Effector memory CD8-positive, alpha-beta T cell (primary cell): ENCODE measurements at regions not wholly inside any gene's neighbourhood (a gene's known extent, or its start where the extent isn't known, plus 50 kb on each side); places are given as distances from the start of the nearest gene placed in this dataset.

Experiments used
- ATAC-seq: fragments of 150-1000 bp; cut with Tn5 transposase; replicated peaks from 2 replicates; pipeline ENCODE4 v1.10.0; 2021; ENCODE audit warnings: mild to moderate bottlenecking, moderate library complexity
- DNase-seq, 3 experiments: peaks; one replicate each; pipeline ENCODE4 v3.0.0; 2021
- H3K27ac Mint-ChIP-seq, 2 donors: one replicate each; pipeline ENCODE4 v1.8.0; 2022; ENCODE audit warnings: mild to moderate bottlenecking in 2 of 2, mixed read lengths in 2 of 2, moderate library complexity in 2 of 2
- H3K27me3 Mint-ChIP-seq, 2 donors: one replicate each; pipeline ENCODE4 v1.8.0; 2022; ENCODE audit warnings: mixed read lengths in 2 of 2
- H3K36me3 Mint-ChIP-seq: one replicate; pipeline ENCODE4 v1.8.0; 2022; ENCODE audit warnings: mild to moderate bottlenecking, moderate library complexity, mixed read lengths; ENCODE audit not compliant: insufficient read depth
- H3K4me1 Mint-ChIP-seq, 2 donors: one replicate each; pipeline ENCODE4 v1.8.0; 2022; ENCODE audit warnings: low read depth in 2 of 2, mixed read lengths in 2 of 2
- H3K4me3 Mint-ChIP-seq, 2 donors: one replicate each; pipeline ENCODE4 v1.8.0; 2022; ENCODE audit warnings: mild to moderate bottlenecking in 2 of 2, mixed read lengths in 2 of 2, moderate library complexity in 2 of 2
- H3K9me3 Mint-ChIP-seq, 2 donors: one replicate each; pipeline ENCODE4 v1.8.0; 2022; ENCODE audit warnings: mixed read lengths in 2 of 2

GRCh38 chr2:145824384-145824783, 1304.5 kb upstream of the ZEB2 start:
- no peak overlapping the region for H3K4me3 Mint-ChIP-seq
- peaks cover 0 to 9% of the 10 kb centered on the region in 2 donors for H3K27me3 Mint-ChIP-seq
- no peaks in the 10 kb centered on the region for H3K4me1 Mint-ChIP-seq
- H3K9me3 Mint-ChIP-seq, result peaks cover 0 to 4% of the 10 kb centered on the region in 2 donors
- H3K36me3 Mint-ChIP-seq, result no peaks in the 10 kb centered on the region
- no peak overlapping the region for H3K27ac Mint-ChIP-seq
- no peak for DNase-seq
- ATAC-seq, result no peak

GRCh38 chr2:145822892-145823534, 1303.1 kb upstream of the ZEB2 start:
- H3K36me3 Mint-ChIP-seq, result no peaks in the 10 kb centered on the region

GRCh38 chr2:145820651-145821050, 1300.7 kb upstream of the ZEB2 start:
- DNase-seq (no peak), ATAC-seq (no peak)
- Mint-ChIP-seq H3K4me1 (no peaks in the 10 kb centered on the region), H3K27me3 (peaks cover 0 to 9% of the 10 kb centered on the region in 2 donors), H3K4me3 (no peak overlapping the region), H3K27ac (no peak overlapping the region), H3K9me3 (no peaks in the 10 kb centered on the region), H3K36me3 (no peaks in the 10 kb centered on the region)

More at GRCh38 chr2:145822892-145823534, 1303.1 kb upstream of the ZEB2 start:
- Mint-ChIP-seq H3K4me3 (no peak overlapping the region), H3K9me3 (peaks cover 0 to 2% of the 10 kb centered on the region in 2 donors), H3K27ac (no peak overlapping the region), H3K4me1 (no peaks in the 10 kb centered on the region), H3K27me3 (peaks cover 0 to 9% of the 10 kb centered on the region in 2 donors)
- ATAC-seq (no peak), DNase-seq (no peak)

GRCh38 chr2:145818890-145819504, 1299.1 kb upstream of the ZEB2 start:
- peaks cover 0 to 9% of the 10 kb centered on the region in 2 donors for H3K27me3 Mint-ChIP-seq
- no peaks in the 10 kb centered on the region for H3K36me3 Mint-ChIP-seq

GRCh38 chr2:145815933-145816332, 1296.0 kb upstream of the ZEB2 start:
- H3K9me3 Mint-ChIP-seq, result no peaks in the 10 kb centered on the region
- DNase-seq, result no peak
- no peaks in the 10 kb centered on the region for H3K27me3 Mint-ChIP-seq
- H3K4me3 Mint-ChIP-seq, result no peak overlapping the region
- H3K36me3 Mint-ChIP-seq, result no peaks in the 10 kb centered on the region
- no peak overlapping the region for H3K27ac Mint-ChIP-seq
- ATAC-seq, result no peak
- H3K4me1 Mint-ChIP-seq, result no peaks in the 10 kb centered on the region

More at GRCh38 chr2:145818890-145819504, 1299.1 kb upstream of the ZEB2 start:
- H3K4me1 Mint-ChIP-seq, result no peaks in the 10 kb centered on the region
- H3K9me3 Mint-ChIP-seq, result no peaks in the 10 kb centered on the region
- H3K4me3 Mint-ChIP-seq, result no peak overlapping the region
- H3K27ac Mint-ChIP-seq, result no peak overlapping the region
- ATAC-seq (no peak), DNase-seq (no peak)

GRCh38 chr2:145813481-145813880, 1293.6 kb upstream of the ZEB2 start:
- Mint-ChIP-seq H3K9me3 (no peaks in the 10 kb centered on the region), H3K4me3 (no peak overlapping the region)

GRCh38 chr2:145812165-145812554, 1292.2 kb upstream of the ZEB2 start:
- no peak for DNase-seq
- ATAC-seq, result no peak
- Mint-ChIP-seq H3K36me3 (no peaks in the 10 kb centered on the region), H3K27ac (no peak overlapping the region), H3K4me1 (no peaks in the 10 kb centered on the region), H3K4me3 (no peak overlapping the region), H3K27me3 (no peaks in the 10 kb centered on the region), H3K9me3 (no peaks in the 10 kb centered on the region)

More at GRCh38 chr2:145813481-145813880, 1293.6 kb upstream of the ZEB2 start:
- no peaks in the 10 kb centered on the region for H3K4me1 Mint-ChIP-seq
- no peaks in the 10 kb centered on the region for H3K36me3 Mint-ChIP-seq
- DNase-seq, result no peak
- no peaks in the 10 kb centered on the region for H3K27me3 Mint-ChIP-seq
- no peak for ATAC-seq
- no peak overlapping the region for H3K27ac Mint-ChIP-seq

GRCh38 chr2:145811276-145812164, 1291.6 kb upstream of the ZEB2 start:
- Mint-ChIP-seq H3K4me1 (no peaks in the 10 kb centered on the region), H3K27ac (no peak overlapping the region), H3K27me3 (no peaks in the 10 kb centered on the region), H3K4me3 (no peak overlapping the region), H3K9me3 (no peaks in the 10 kb centered on the region), H3K36me3 (no peaks in the 10 kb centered on the region)
- ATAC-seq, result no peak
- DNase-seq, result no peak

- DNase-seq (no peak), ATAC-seq (no peak)
- Mint-ChIP-seq H3K4me3 (no peak overlapping the region), H3K27ac (no peak overlapping the region), H3K9me3 (no peaks in the 10 kb centered on the region), H3K36me3 (no peaks in the 10 kb centered on the region), H3K4me1 (no peaks in the 10 kb centered on the region), H3K27me3 (no peaks in the 10 kb centered on the region)
Observed at GRCh38 chr2:145807968-145808367, 1288.0 kb upstream of the ZEB2 start.

- H3K4me1 Mint-ChIP-seq, result no peaks in the 10 kb centered on the region
- H3K4me3 Mint-ChIP-seq, result no peak overlapping the region
- no peak for ATAC-seq
- no peak overlapping the region for H3K27ac Mint-ChIP-seq
- no peaks in the 10 kb centered on the region for H3K9me3 Mint-ChIP-seq
- DNase-seq, result no peak
- H3K27me3 Mint-ChIP-seq, result no peaks in the 10 kb centered on the region
- H3K36me3 Mint-ChIP-seq, result no peaks in the 10 kb centered on the region
Observed at GRCh38 chr2:145807554-145807953, 1287.6 kb upstream of the ZEB2 start.

- DNase-seq (no peak), ATAC-seq (no peak)
- Mint-ChIP-seq H3K4me3 (no peak overlapping the region), H3K27ac (no peak overlapping the region), H3K4me1 (no peaks in the 10 kb centered on the region), H3K9me3 (no peaks in the 10 kb centered on the region), H3K36me3 (no peaks in the 10 kb centered on the region), H3K27me3 (no peaks in the 10 kb centered on the region)
Observed at GRCh38 chr2:145806546-145806945, 1286.6 kb upstream of the ZEB2 start.

- H3K36me3 Mint-ChIP-seq, result no peaks in the 10 kb centered on the region
- DNase-seq (no peak), ATAC-seq (no peak)
- H3K4me1 Mint-ChIP-seq, result no peaks in the 10 kb centered on the region
- H3K27ac Mint-ChIP-seq, result no peak overlapping the region
- H3K9me3 Mint-ChIP-seq, result peaks cover 0 to 2% of the 10 kb centered on the region in 2 donors
- no peak overlapping the region for H3K4me3 Mint-ChIP-seq
- H3K27me3 Mint-ChIP-seq, result no peaks in the 10 kb centered on the region
Observed at GRCh38 chr2:145802133-145802532, 1282.2 kb upstream of the ZEB2 start.

- no peaks in the 10 kb centered on the region for H3K36me3 Mint-ChIP-seq
- H3K4me1 Mint-ChIP-seq, result no peaks in the 10 kb centered on the region
- H3K27me3 Mint-ChIP-seq, result no peaks in the 10 kb centered on the region
- no peak for DNase-seq
- H3K9me3 Mint-ChIP-seq, result peaks cover 0 to 2% of the 10 kb centered on the region in 2 donors
- H3K27ac Mint-ChIP-seq, result no peak overlapping the region
- no peak for ATAC-seq
- no peak overlapping the region for H3K4me3 Mint-ChIP-seq
Observed at GRCh38 chr2:145801210-145801609, 1281.3 kb upstream of the ZEB2 start.
